Left lobe of liver (tissue), 2 donors: ENCODE measurements at regions not wholly inside any gene's neighbourhood (a gene's known extent, or its start where the extent isn't known, plus 50 kb on each side); places are given as distances from the start of the nearest gene placed in this dataset.

Experiments used
- ATAC-seq: fragments of 200-7000 bp; cut with Tn5 transposase; one replicate; pipeline ENCODE4 v1.9.1; 2020; ENCODE audit warnings: mild to moderate bottlenecking, moderate library complexity
- DNase-seq: peaks from one replicate; pipeline ENCODE4 v3.0.0-alpha.2; 2020; ENCODE audit warnings: low spot score
- donor health status: DM: no; HTN: no; CAD: no; lungs with moderate emphysema.
- donor health status: DM: no; HTN: yes; CAD: no.

- ATAC-seq = no peak
- peak; percentile 31 for DNase-seq
These were observed 276.3 kb downstream of the EIPR1 start for GRCh38 chr2:3101016-3101942.

- DNase-seq = peak; percentile 29
- ATAC-seq = no peak
These were observed 277.2 kb downstream of the EIPR1 start for GRCh38 chr2:3100386-3100785.

- ATAC-seq (no peak), DNase-seq (peak; percentile 19)
These were observed 277.8 kb downstream of the EIPR1 start for GRCh38 chr2:3099860-3100234.

- ATAC-seq = no peak
- peak; percentile 16 for DNase-seq
These were observed 278.3 kb downstream of the EIPR1 start for GRCh38 chr2:3099145-3099859.

- DNase-seq = peak; percentile 12
- no peak for ATAC-seq
These were observed 279.4 kb downstream of the EIPR1 start for GRCh38 chr2:3098231-3098630.

GRCh38 chr2:3097804-3098203 is 279.8 kb downstream of the EIPR1 start:
- no peak for ATAC-seq
- DNase-seq = peak; percentile 16

GRCh38 chr2:3094999-3095958 is 282.3 kb downstream of the EIPR1 start:
- peak; percentile 28 for DNase-seq
- ATAC-seq = no peak

GRCh38 chr2:3094318-3094717 is 283.3 kb downstream of the EIPR1 start:
- DNase-seq = no peak
- ATAC-seq = no peak

GRCh38 chr2:3091696-3092095 is 285.9 kb downstream of the EIPR1 start:
- ATAC-seq (no peak), DNase-seq (no peak)

- DNase-seq (no peak), ATAC-seq (no peak)
These were observed 294.9 kb downstream of the EIPR1 start for GRCh38 chr2:3082705-3083104.

- ATAC-seq = no peak
- DNase-seq = peak; percentile 39
These were observed 297.4 kb downstream of the EIPR1 start for GRCh38 chr2:3079959-3080948.

GRCh38 chr2:3079466-3079865 is 298.2 kb downstream of the EIPR1 start:
- ATAC-seq (no peak), DNase-seq (no peak)

- DNase-seq = no peak
- ATAC-seq = no peak
These were observed 298.9 kb downstream of the EIPR1 start for GRCh38 chr2:3078684-3079083.

- ATAC-seq (no peak), DNase-seq (no peak)
These were observed 300.6 kb downstream of the EIPR1 start for GRCh38 chr2:3076848-3077642.

- no peak for ATAC-seq
- no peak for DNase-seq
These were observed 301.7 kb downstream of the EIPR1 start for GRCh38 chr2:3075991-3076340.

GRCh38 chr2:3075316-3075990 is 302.2 kb downstream of the EIPR1 start:
- ATAC-seq (no peak), DNase-seq (no peak)

GRCh38 chr2:3073704-3074103 is 303.9 kb downstream of the EIPR1 start:
- DNase-seq (no peak), ATAC-seq (no peak)

- no peak for ATAC-seq
- DNase-seq = no peak
These were observed 304.5 kb downstream of the EIPR1 start for GRCh38 chr2:3073041-3073595.
